ENCODE measurements at regions not wholly inside any gene's neighbourhood (a gene's known extent, or its start where the extent isn't known, plus 50 kb on each side); places are given as distances from the start of the nearest gene placed in this dataset.

DNA sequence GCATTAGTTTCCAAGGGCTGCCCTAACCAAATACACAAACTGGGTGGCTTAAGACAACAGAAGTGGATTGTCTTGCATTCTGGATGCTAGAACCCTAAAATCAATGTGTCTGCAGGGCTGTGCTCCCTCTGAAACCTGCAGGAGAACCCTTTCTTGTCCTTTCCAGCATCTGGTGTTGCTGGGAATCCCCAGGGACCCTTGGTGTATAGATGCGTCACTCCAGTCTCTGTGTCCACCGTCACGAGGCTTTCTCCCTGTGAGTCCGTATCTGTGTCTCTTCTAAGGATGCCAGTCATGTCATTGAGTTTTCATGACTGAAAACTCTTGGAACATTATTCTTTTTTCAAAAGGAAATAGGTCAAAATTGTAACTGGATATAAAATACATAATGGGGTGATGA lies 142.9 kb downstream of the RNASET2 start:
- TF ChIP-seq, protein P1, sequence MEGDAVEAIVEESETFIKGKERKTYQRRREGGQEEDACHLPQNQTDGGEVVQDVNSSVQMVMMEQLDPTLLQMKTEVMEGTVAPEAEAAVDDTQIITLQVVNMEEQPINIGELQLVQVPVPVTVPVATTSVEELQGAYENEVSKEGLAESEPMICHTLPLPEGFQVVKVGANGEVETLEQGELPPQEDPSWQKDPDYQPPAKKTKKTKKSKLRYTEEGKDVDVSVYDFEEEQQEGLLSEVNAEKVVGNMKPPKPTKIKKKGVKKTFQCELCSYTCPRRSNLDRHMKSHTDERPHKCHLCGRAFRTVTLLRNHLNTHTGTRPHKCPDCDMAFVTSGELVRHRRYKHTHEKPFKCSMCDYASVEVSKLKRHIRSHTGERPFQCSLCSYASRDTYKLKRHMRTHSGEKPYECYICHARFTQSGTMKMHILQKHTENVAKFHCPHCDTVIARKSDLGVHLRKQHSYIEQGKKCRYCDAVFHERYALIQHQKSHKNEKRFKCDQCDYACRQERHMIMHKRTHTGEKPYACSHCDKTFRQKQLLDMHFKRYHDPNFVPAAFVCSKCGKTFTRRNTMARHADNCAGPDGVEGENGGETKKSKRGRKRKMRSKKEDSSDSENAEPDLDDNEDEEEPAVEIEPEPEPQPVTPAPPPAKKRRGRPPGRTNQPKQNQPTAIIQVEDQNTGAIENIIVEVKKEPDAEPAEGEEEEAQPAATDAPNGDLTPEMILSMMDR (IDR thresholded peaks at IDR 0.05) = no peak
- TF ChIP-seq POLR2A (IDR thresholded peaks at IDR 0.05) = no peak
